Stimulated activated naive CD8-positive, alpha-beta T cell treated with anti-CD3 and anti-CD28 coated beads, Interleukin-15, Interleukin-2, amounts not matched to agents 100 ng/mL and 50 ng/mL, for 24 hours (primary cell): ENCODE measurements at regions not wholly inside any gene's neighbourhood (a gene's known extent, or its start where the extent isn't known, plus 50 kb on each side); places are given as distances from the start of the nearest gene placed in this dataset.

ENCODE experiments used
- H3K27ac Mint-ChIP-seq: one replicate; pipeline ENCODE4 v1.8.0; 2021; ENCODE audit warnings: mild to moderate bottlenecking, mixed read lengths
- H3K27me3 Mint-ChIP-seq: one replicate; pipeline ENCODE4 v1.8.0; 2021; ENCODE audit warnings: mixed read lengths
- H3K36me3 Mint-ChIP-seq: one replicate; pipeline ENCODE4 v1.8.0; 2021; ENCODE audit warnings: low read depth, mixed read lengths
- H3K4me1 Mint-ChIP-seq: one replicate; pipeline ENCODE4 v1.8.0; 2021; ENCODE audit warnings: low read depth, mixed read lengths
- H3K4me3 Mint-ChIP-seq: one replicate; pipeline ENCODE4 v1.8.0; 2021; ENCODE audit warnings: mild to moderate bottlenecking, mixed read lengths
- H3K9me3 Mint-ChIP-seq: one replicate; pipeline ENCODE4 v1.8.0; 2021; ENCODE audit warnings: mixed read lengths

- no peak overlapping the region for H3K4me3 Mint-ChIP-seq
- H3K9me3 Mint-ChIP-seq = no peaks in the 10 kb centered on the region
- peaks cover 37% of the 10 kb centered on the region for H3K27me3 Mint-ChIP-seq
- no peaks in the 10 kb centered on the region for H3K36me3 Mint-ChIP-seq
- no peaks in the 10 kb centered on the region for H3K4me1 Mint-ChIP-seq
- no peak overlapping the region for H3K27ac Mint-ChIP-seq
Measured at GRCh38 chr10:69710008-69710888, 80.2 kb downstream of the FAM241B start.

DNA sequence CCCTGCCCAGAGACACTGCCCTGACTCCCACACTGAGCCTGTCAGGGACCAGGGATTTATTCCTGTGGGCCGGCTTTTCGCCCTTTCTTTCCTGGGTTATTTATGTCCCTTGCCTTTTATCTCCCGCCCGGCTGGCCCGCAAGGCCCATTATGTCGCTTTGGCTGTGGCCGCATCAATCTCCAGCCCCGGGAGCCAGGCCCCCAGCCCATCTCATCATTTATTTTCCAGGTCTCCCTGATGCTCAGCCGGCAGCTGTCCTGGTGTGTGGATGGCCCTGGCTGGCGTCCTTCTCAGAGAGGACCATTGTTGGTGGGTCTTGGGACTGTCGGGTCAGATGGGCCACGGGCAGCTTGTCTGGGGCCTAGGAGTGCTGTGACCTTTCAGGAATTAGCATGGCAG, 82.3 kb downstream of the FAM241B start:
- Mint-ChIP-seq H3K27ac (no peak overlapping the region), H3K4me3 (no peak overlapping the region), H3K4me1 (no peaks in the 10 kb centered on the region)

GRCh38 chr10:69714572-69714971, 84.5 kb downstream of the FAM241B start:
- Mint-ChIP-seq H3K4me1 (no peaks in the 10 kb centered on the region), H3K27me3 (peaks cover 12% of the 10 kb centered on the region), H3K9me3 (no peaks in the 10 kb centered on the region), H3K36me3 (no peaks in the 10 kb centered on the region), H3K4me3 (no peak overlapping the region), H3K27ac (no peak overlapping the region)

More for the DNA sequence above, 82.3 kb downstream of the FAM241B start:
- Mint-ChIP-seq H3K36me3 (no peaks in the 10 kb centered on the region), H3K9me3 (no peaks in the 10 kb centered on the region), H3K27me3 (peaks cover 26% of the 10 kb centered on the region)

DNA sequence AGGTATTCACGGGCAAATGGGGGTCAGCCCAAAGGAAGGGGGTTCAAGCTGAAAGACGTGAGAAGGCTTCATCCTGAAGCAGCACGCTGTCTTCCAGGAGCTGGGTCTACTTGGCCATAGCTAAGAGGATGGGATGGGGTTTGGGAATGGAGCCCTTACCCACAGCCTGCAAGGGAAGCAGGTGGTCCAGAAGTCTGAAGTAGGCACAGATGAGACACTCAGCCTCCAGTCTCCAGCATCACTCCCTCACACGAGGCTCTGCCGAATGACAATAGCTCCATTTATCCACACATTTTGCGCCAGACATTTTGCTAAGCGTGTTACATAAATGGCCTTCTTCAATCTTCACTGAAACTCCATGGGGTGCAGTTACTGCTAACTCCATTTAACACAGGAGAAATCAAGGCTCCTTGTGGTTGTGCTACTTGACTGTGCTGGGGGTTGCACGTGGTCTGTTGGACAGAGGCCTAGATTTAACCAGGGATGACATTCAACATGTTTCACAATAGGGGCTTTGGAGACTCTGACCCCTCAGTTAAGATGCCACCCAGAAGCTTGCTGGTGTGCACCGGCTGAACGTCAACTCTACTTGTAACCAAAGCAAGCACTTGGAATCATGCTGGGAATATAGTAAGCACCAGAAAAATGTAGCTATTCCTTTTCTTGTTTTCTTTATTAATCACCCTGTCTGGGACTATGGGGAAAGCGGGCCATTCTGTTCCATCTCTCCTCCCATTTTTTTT, 85.3 kb downstream of the FAM241B start:
- no peaks in the 10 kb centered on the region for H3K36me3 Mint-ChIP-seq
- H3K9me3 Mint-ChIP-seq = no peaks in the 10 kb centered on the region
- H3K27me3 Mint-ChIP-seq = peaks cover 13% of the 10 kb centered on the region
- no peak overlapping the region for H3K4me3 Mint-ChIP-seq
- no peak overlapping the region for H3K27ac Mint-ChIP-seq
- H3K4me1 Mint-ChIP-seq = no peaks in the 10 kb centered on the region

DNA sequence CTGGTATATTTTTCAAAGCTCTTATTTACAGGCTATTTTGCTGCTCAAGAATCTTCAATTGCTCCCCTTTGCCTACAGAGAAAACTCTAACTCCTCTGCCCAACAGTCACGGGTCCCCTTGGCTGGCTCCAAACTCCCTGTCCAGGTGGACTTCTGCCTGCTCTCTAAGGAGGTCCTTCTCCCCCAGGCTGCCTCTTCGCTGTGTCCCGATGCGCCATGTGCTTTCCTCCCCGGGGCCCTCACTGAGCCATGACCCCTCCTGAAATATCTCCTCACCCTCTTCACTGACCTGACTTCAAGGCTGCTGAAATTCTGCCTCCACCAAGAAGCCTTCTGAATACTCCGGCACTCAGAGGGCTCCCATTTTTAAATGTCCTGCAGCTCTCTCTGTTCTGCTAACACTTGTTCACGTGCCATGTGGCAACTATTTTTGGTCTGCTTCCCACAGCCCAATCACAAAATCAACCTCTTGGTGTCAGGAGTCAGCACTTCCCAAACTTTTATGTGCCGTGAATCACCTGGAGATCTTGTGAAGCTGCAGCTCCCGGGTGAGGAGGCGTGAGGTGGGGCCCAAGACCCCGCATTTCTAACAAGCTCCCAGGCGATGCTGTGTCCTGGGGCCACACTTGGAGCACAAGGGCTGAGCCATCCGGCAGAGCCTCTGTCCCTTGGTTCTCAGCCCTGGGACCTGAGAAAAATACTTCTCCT, 85.7 kb upstream of the COL13A1 start:
- Mint-ChIP-seq H3K4me3 (no peak overlapping the region), H3K27me3 (peaks cover 11% of the 10 kb centered on the region), H3K9me3 (no peaks in the 10 kb centered on the region), H3K27ac (no peak overlapping the region), H3K4me1 (no peaks in the 10 kb centered on the region), H3K36me3 (no peaks in the 10 kb centered on the region)

DNA sequence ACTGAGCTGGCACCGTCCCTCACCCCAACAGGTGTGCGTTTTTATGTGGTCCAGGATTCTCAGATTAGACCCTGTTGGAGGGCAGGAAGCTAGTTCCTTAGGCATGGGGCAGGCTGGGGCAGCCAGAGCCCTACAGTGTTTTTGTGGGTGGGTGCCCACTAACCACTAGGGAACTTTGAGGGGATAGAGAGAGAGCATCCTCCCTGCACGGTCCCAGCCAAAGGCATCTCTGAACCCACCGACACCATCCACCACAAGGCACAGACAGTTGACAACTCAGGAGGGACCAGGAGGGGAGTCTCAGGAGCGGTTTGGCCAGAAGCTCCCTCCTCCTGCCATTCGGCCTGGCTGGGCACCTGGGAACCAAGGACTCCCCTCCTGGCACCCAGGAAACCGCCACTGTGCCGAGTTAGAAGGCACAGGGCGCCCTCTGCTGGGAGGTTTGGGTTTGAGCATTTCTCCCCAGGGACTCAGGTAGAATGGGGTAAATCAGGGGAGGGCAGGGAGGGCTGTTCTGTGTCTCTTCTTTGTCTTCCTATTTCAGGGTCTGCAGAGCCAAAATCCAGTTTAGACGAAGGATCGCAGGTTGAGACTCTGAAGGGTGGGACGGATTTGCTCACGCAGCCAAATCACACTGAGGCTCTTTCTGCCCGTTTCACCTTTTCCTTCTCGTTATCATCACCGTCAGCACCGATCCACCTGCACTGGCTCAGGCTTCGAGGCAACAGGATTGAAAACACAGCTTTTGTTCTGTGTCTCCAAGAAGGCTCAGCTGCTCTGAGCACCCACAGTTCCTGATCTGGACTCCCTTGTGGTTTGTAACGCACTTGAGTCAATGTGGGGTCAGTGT, 84.8 kb upstream of the COL13A1 start:
- Mint-ChIP-seq H3K4me3 (no peak overlapping the region), H3K36me3 (no peaks in the 10 kb centered on the region), H3K4me1 (no peaks in the 10 kb centered on the region), H3K9me3 (no peaks in the 10 kb centered on the region), H3K27ac (no peak overlapping the region), H3K27me3 (peaks cover 11% of the 10 kb centered on the region)

DNA sequence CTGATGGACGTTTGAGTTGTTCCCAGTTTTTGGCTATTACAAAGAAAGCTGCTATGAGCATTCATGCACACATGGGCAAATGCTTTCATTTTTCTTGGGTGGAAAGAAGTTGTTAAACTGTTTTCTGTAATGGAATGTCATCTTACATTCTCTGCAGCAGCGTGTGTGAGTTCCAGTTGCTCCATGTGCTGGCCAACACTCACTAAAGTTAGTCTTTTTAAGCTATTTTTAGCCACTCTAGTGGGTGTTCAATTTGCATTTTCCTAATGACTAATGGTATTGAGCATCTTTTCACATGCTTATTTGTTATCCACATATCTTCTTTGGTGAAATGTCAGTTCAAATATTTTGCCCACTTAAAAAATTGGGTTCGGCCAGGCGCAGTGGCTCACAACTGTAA, 82.8 kb upstream of the COL13A1 start:
- Mint-ChIP-seq H3K4me3 (no peak overlapping the region), H3K27ac (no peak overlapping the region), H3K36me3 (no peaks in the 10 kb centered on the region), H3K9me3 (no peaks in the 10 kb centered on the region), H3K27me3 (peaks cover 25% of the 10 kb centered on the region), H3K4me1 (no peaks in the 10 kb centered on the region)

GRCh38 chr10:69721690-69722310, 79.9 kb upstream of the COL13A1 start:
- Mint-ChIP-seq H3K36me3 (no peaks in the 10 kb centered on the region), H3K4me3 (no peak overlapping the region), H3K27ac (no peak overlapping the region), H3K27me3 (peaks cover 28% of the 10 kb centered on the region), H3K9me3 (no peaks in the 10 kb centered on the region), H3K4me1 (no peaks in the 10 kb centered on the region)

GRCh38 chr10:69723653-69724052, 78.1 kb upstream of the COL13A1 start:
- Mint-ChIP-seq H3K36me3 (no peaks in the 10 kb centered on the region), H3K4me3 (no peak overlapping the region), H3K9me3 (no peaks in the 10 kb centered on the region), H3K4me1 (no peaks in the 10 kb centered on the region), H3K27me3 (peaks cover 31% of the 10 kb centered on the region), H3K27ac (no peak overlapping the region)

GRCh38 chr10:69726850-69727249, 74.9 kb upstream of the COL13A1 start:
- H3K4me1 Mint-ChIP-seq = no peaks in the 10 kb centered on the region
- peaks cover 25% of the 10 kb centered on the region for H3K27me3 Mint-ChIP-seq
- H3K9me3 Mint-ChIP-seq = no peaks in the 10 kb centered on the region
- no peak overlapping the region for H3K27ac Mint-ChIP-seq
- H3K4me3 Mint-ChIP-seq = no peak overlapping the region
- H3K36me3 Mint-ChIP-seq = no peaks in the 10 kb centered on the region

DNA sequence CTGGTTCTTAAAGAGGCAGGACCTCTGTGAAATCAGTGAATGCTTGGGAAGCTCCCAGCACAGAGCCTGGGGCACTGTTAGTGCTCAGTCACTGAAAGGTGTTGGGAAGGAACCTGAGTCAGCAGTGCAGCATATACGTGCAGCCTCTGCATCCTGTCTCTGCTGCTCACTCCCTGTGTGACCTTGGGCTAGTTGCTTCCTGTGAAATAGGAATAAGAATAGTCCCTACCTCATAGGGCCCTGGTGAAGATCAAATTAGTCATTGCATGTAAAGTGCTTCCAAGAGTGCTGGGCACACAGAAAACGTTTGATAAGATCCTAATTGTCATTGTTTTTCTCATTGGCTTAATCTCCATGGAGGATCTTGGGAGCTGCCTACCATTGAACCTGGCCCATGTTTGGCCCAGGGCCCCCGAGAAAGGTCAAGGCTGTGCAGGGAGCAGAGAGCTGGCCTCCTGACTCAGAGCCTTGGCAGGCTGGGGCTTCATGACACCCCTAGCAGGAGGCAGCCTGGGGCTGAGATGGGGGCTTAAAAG, 73.3 kb upstream of the COL13A1 start:
- H3K9me3 Mint-ChIP-seq = no peaks in the 10 kb centered on the region
- no peaks in the 10 kb centered on the region for H3K36me3 Mint-ChIP-seq
- no peaks in the 10 kb centered on the region for H3K4me1 Mint-ChIP-seq
- peaks cover 14% of the 10 kb centered on the region for H3K27me3 Mint-ChIP-seq
- H3K27ac Mint-ChIP-seq = no peak overlapping the region
- H3K4me3 Mint-ChIP-seq = no peak overlapping the region

DNA sequence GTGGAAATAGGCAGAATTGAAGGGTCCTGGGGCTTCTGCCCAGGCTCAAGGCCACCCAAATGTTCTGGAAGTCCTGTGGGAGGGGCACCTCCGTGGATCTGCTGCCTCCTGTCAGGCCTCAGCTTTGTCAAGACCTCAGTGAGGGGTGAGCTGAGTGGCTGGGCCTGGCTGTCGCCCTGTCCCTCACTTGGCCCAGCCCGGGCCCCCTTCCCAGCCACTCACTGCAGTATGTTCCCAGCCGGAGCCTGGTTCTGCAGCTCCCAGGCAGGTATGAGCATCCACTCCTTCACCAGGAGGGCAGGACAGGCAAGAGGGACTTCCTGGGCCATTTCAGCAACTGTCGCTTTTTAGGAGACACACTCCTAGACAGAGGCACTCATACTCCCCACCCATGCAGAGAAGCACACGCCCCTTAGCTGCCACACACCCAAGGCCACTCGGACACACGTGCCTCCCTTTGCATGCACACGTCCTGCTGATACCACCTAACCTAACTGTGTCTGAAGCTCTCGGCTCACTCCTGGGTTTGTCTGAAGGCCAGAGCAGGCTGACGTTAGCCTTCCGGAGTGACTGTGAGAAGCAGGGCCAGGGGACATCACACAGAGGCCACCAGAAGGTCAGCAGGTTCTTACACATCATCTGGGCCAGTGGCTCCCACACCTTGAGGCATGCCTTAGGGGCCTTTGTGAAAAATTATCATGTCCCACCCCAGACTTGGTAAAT, 72.2 kb upstream of the COL13A1 start:
- Mint-ChIP-seq H3K27me3 (peaks cover 8% of the 10 kb centered on the region), H3K4me1 (peaks cover 5% of the 10 kb centered on the region), H3K4me3 (no peak overlapping the region), H3K27ac (no peak overlapping the region), H3K9me3 (no peaks in the 10 kb centered on the region), H3K36me3 (no peaks in the 10 kb centered on the region)
